HEK293 (cell line): ENCODE measurements at regions not wholly inside any gene's neighbourhood (a gene's known extent, or its start where the extent isn't known, plus 50 kb on each side); places are given as distances from the start of the nearest gene placed in this dataset.

ENCODE experiments used
- CTCF ChIA-PET: fragments of 350-600 bp; formaldehyde crosslinking; extraction: SDS; loops from one replicate; lab custom pipeline; 2021; ENCODE audit warnings: antibody characterized with exemption; lab: Yijun Ruan, JAX
- POLR2A ChIA-PET: fragments of 300-600 bp; formaldehyde crosslinking; extraction: SDS; loops from one replicate; lab custom pipeline; 2020; ENCODE audit warnings: antibody characterized with exemption, inconsistent platforms; lab: Yijun Ruan, JAX
- H3K27ac ChIP-seq: fragments of 200-500 bp; sonication (Bioruptor generic); 2 replicates; pipeline ENCODE4 v1.5.1; 2014; ENCODE audit warnings: low read depth, low read length, control low read depth, inconsistent platforms; ENCODE audit errors: extremely low read depth
- H3K36me3 ChIP-seq, 2 experiments: fragments of 200-500 bp in 1 of 2; sonication (Bioruptor generic) in 1 of 2; 1 replicate in 1 of 2; 2 replicates in 1 of 2; pipeline ENCODE4 v1.5.1; 2014 to 2017; ENCODE audit warnings: inconsistent platforms in 2 of 2, low read length in 2 of 2; ENCODE audit not compliant: control insufficient read depth in 2 of 2, insufficient read depth in 1 of 2
- H3K4me1 ChIP-seq: fragments of 200-500 bp; sonication (Bioruptor generic); 2 replicates; pipeline ENCODE4 v1.5.1; 2014; ENCODE audit warnings: mild to moderate bottlenecking, low read length, inconsistent platforms; ENCODE audit not compliant: control insufficient read depth, insufficient read depth
- H3K4me3 ChIP-seq: 2 replicates; pipeline ENCODE4 v1.5.1; 2011; ENCODE audit warnings: low read depth, mild to moderate bottlenecking, control low read depth, low read length, moderate library complexity
- H3K9me3 ChIP-seq: fragments of 200-500 bp; sonication (Bioruptor generic); 2 replicates; pipeline ENCODE4 v1.5.1; 2014; ENCODE audit warnings: low read depth, low read length, inconsistent platforms; ENCODE audit not compliant: control insufficient read depth, insufficient read depth
- FEZF1 ChIP-seq: fragments of 450-650 bp; formaldehyde crosslinking; IDR thresholded peaks from 2 replicates; pipeline ENCODE4 v1.5.1; 2016; ENCODE audit warnings: missing biosample characterization, missing genetic modification characterization
- MYNN ChIP-seq: fragments of 450-650 bp; formaldehyde crosslinking; IDR thresholded peaks from 2 replicates; pipeline ENCODE4 v1.5.1; 2016; ENCODE audit warnings: missing biosample characterization, missing genetic modification characterization, borderline replicate concordance
- OSR2 ChIP-seq: fragments of 450-650 bp; formaldehyde crosslinking; IDR thresholded peaks from 2 replicates; pipeline ENCODE4 v1.5.1; 2016; ENCODE audit warnings: missing biosample characterization, missing genetic modification characterization
- SCRT1 ChIP-seq: fragments of 450-650 bp; formaldehyde crosslinking; IDR thresholded peaks from 2 replicates; pipeline ENCODE4 v1.5.1; 2016; ENCODE audit warnings: missing biosample characterization, missing genetic modification characterization, borderline replicate concordance
- SP2 ChIP-seq: fragments of 450-650 bp; formaldehyde crosslinking; IDR thresholded peaks from 2 replicates; pipeline ENCODE4 v1.5.1; 2016; ENCODE audit warnings: missing biosample characterization, missing genetic modification characterization
- SP7 ChIP-seq: fragments of 450-650 bp; formaldehyde crosslinking; IDR thresholded peaks from 2 replicates; pipeline ENCODE4 v1.5.1; 2016; ENCODE audit warnings: missing biosample characterization, missing genetic modification characterization
- YY2 ChIP-seq: fragments of 450-650 bp; formaldehyde crosslinking; IDR thresholded peaks from 2 replicates; pipeline ENCODE4 v1.5.1; 2016; ENCODE audit warnings: missing biosample characterization, missing genetic modification characterization
- ZBTB1 ChIP-seq: fragments of 450-650 bp; formaldehyde crosslinking; IDR thresholded peaks from 2 replicates; pipeline ENCODE4 v1.5.1; 2016; ENCODE audit warnings: missing biosample characterization, missing genetic modification characterization
- ZNF140 ChIP-seq: fragments of 450-650 bp; formaldehyde crosslinking; IDR thresholded peaks from 2 replicates; pipeline ENCODE4 v1.5.1; 2016; ENCODE audit warnings: missing biosample characterization, missing genetic modification characterization
- ZNF146 ChIP-seq: fragments of 450-650 bp; formaldehyde crosslinking; IDR thresholded peaks from 2 replicates; pipeline ENCODE4 v1.5.1; 2016; ENCODE audit warnings: missing biosample characterization, missing genetic modification characterization
- ZNF174 ChIP-seq: fragments of 450-650 bp; formaldehyde crosslinking; IDR thresholded peaks from 2 replicates; pipeline ENCODE4 v1.5.0; 2017; ENCODE audit warnings: missing biosample characterization, mild to moderate bottlenecking, missing genetic modification characterization
- ZNF2 ChIP-seq: fragments of 450-650 bp; formaldehyde crosslinking; IDR thresholded peaks from 2 replicates; pipeline ENCODE4 v1.5.1; 2016; ENCODE audit warnings: missing biosample characterization, missing genetic modification characterization
- ZNF248 ChIP-seq: fragments of 450-650 bp; formaldehyde crosslinking; IDR thresholded peaks from 2 replicates; pipeline ENCODE4 v1.5.1; 2017; ENCODE audit warnings: missing biosample characterization, missing genetic modification characterization
- ZNF292 ChIP-seq: fragments of 450-650 bp; formaldehyde crosslinking; IDR thresholded peaks from 2 replicates; pipeline ENCODE4 v1.5.1; 2016; ENCODE audit warnings: low read depth, missing biosample characterization, missing genetic modification characterization, borderline replicate concordance
- ZNF341 ChIP-seq: fragments of 450-650 bp; formaldehyde crosslinking; IDR thresholded peaks from 2 replicates; pipeline ENCODE4; 2016; ENCODE audit warnings: low read depth, missing biosample characterization, missing genetic modification characterization
- ZNF394 ChIP-seq: fragments of 450-650 bp; formaldehyde crosslinking; IDR thresholded peaks from 2 replicates; pipeline ENCODE4 v1.5.1; 2016; ENCODE audit warnings: missing biosample characterization, missing genetic modification characterization, mild to moderate bottlenecking, moderate library complexity, borderline replicate concordance
- ZNF48 ChIP-seq: fragments of 450-650 bp; formaldehyde crosslinking; IDR thresholded peaks from 2 replicates; pipeline ENCODE4 v1.5.1; 2016; ENCODE audit warnings: missing biosample characterization, missing genetic modification characterization
- ZNF501 ChIP-seq: fragments of 450-650 bp; formaldehyde crosslinking; IDR thresholded peaks from 2 replicates; pipeline ENCODE4 v1.5.1; 2016; ENCODE audit warnings: missing biosample characterization, missing genetic modification characterization
- ZNF600 ChIP-seq: fragments of 450-650 bp; formaldehyde crosslinking; IDR thresholded peaks from 2 replicates; pipeline ENCODE4 v1.5.1; 2016; ENCODE audit warnings: missing biosample characterization, missing genetic modification characterization
- ZNF658 ChIP-seq: fragments of 450-650 bp; formaldehyde crosslinking; IDR thresholded peaks from 2 replicates; pipeline ENCODE4; 2016; ENCODE audit warnings: missing biosample characterization, missing genetic modification characterization
- TF ChIP-seq, protein P1 (sequence below): fragments of 450-650 bp; formaldehyde crosslinking; IDR thresholded peaks from 2 replicates; pipeline ENCODE4 v1.5.1; 2016; ENCODE audit warnings: missing biosample characterization, missing genetic modification characterization
- TF ChIP-seq, protein P2 (sequence below): IDR thresholded peaks from 2 replicates; pipeline ENCODE4 v1.6.1; 2011; ENCODE audit warnings: mild to moderate bottlenecking, low read depth, low read length, borderline replicate concordance

DNA sequence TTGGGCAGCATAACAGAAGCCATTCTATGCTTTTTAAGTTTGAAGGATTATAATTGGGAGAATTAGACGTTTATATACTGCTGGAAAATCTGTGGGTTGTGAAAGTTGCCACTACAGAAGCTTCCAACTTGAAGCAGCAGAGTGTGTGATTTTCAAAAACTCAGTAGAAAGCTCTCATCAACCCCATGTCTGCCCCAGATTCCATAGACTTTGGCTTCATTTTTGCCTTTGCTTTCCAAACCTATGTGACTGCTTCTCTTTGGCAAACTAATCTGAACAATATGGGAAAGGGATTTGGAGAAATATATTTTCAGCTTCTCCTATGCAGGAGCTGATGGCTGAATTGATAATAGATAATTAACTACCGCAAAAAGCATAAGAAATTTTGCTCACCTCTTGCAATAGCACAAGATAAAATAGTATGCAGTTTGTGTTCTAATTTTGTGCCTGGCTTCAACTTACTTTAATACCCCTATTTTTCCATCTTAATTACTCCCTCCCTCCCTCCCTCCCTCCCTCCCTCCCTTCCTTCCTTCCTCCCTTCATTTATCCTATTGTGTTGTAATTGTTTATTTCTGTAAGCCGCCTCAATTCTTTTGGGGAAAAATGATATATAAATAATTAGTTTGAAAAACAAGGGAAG, 214.1 kb upstream of the HS3ST5 start (continued):
- no peak for TF ChIP-seq OSR2
- no peak for TF ChIP-seq ZNF341
- TF ChIP-seq ZNF501 (tag by site-specific recombination) = no peak
- TF ChIP-seq, protein P1, sequence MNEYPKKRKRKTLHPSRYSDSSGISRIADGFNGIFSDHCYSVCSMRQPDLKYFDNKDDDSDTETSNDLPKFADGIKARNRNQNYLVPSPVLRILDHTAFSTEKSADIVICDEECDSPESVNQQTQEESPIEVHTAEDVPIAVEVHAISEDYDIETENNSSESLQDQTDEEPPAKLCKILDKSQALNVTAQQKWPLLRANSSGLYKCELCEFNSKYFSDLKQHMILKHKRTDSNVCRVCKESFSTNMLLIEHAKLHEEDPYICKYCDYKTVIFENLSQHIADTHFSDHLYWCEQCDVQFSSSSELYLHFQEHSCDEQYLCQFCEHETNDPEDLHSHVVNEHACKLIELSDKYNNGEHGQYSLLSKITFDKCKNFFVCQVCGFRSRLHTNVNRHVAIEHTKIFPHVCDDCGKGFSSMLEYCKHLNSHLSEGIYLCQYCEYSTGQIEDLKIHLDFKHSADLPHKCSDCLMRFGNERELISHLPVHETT = no peak
- no peak for TF ChIP-seq ZNF292 (tag by site-specific recombination)

DNA sequence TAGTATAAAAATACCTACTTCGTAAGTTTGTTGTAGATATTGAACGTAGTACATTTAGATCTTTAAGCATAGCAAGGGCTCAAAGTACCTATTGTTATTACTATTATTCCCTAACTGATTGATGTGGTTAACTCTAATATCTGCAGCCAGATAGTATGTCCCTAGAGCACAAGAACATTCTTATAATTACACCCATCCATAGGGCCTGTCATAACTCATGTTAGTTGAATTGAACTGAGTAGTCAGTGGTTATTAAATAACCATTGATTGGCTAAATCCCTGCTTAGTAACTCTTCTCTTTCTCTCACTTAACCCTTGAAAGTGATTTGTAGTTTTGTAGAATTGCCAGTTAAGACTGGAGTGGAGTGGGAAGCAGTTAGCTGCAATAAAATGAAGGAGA, 207.5 kb upstream of the HS3ST5 start:
- TF ChIP-seq ZNF174 (no peak), YY2 (tag by site-specific recombination) (no peak), FEZF1 (tag by site-specific recombination) (no peak), MYNN (tag by site-specific recombination) (no peak), ZNF140 (tag by site-specific recombination) (no peak), ZNF394 (tag by site-specific recombination) (no peak), ZNF48 (tag by site-specific recombination) (no peak), ZNF600 (tag by site-specific recombination) (no peak), ZNF658 (tag by site-specific recombination) (no peak), SP2 (tag by site-specific recombination) (no peak), SCRT1 (tag by site-specific recombination) (no peak)
- TF ChIP-seq, protein P2, sequence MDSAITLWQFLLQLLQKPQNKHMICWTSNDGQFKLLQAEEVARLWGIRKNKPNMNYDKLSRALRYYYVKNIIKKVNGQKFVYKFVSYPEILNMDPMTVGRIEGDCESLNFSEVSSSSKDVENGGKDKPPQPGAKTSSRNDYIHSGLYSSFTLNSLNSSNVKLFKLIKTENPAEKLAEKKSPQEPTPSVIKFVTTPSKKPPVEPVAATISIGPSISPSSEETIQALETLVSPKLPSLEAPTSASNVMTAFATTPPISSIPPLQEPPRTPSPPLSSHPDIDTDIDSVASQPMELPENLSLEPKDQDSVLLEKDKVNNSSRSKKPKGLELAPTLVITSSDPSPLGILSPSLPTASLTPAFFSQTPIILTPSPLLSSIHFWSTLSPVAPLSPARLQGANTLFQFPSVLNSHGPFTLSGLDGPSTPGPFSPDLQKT = no peak
- Histone ChIP-seq H3K27ac (no peak overlapping the region), H3K4me1 (no peaks in the 10 kb centered on the region), H3K9me3 (no peaks in the 10 kb centered on the region), H3K4me3 (no peak overlapping the region), H3K36me3 (no peaks in the 10 kb centered on the region)
- ChIA-PET CTCF (interaction anchor here (0.5 kb wide), 1 partner anchor 85 kb away, joined by 3 read pairs; no protein-coding TSS in a partner anchor), POLR2A (no interaction called here)

DNA sequence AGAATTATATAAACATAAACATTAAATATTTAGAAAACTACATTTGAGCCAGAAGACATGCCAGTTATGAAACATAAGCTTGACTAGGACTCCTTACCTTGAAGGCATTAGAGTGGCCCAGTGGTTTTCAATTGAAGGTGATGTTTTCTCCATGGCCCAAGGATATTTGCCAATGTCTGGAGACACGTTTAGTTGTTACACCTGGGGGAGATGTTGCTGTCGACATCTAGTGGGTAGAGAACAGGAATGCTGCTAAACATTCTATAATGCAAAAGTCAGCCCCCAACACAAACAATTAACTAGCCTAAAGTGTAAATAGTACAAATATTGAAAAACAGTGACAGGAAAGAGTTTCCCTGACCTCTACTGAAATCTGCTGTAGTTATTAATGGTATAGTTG, 200.9 kb upstream of the HS3ST5 start:
- Histone ChIP-seq H3K4me1 (no peaks in the 10 kb centered on the region), H3K36me3 (no peaks in the 10 kb centered on the region)
- POLR2A ChIA-PET = no interaction called here
- no peak for TF ChIP-seq SP7 (tag by site-specific recombination)
- TF ChIP-seq ZBTB1 (tag by site-specific recombination) = no peak
- TF ChIP-seq ZNF146 (tag by site-specific recombination) = no peak
- TF ChIP-seq ZNF2 (tag by site-specific recombination) = no peak
- TF ChIP-seq ZNF248 (tag by site-specific recombination) = no peak
- TF ChIP-seq, all 188 proteins: peak for 0
- H3K27ac ChIP-seq = no peak overlapping the region
- H3K4me3 ChIP-seq = no peak overlapping the region
- CTCF ChIA-PET = no interaction called here
- H3K9me3 ChIP-seq = no peaks in the 10 kb centered on the region
